Posterior vena cava (tissue), 2 donors: ENCODE measurements at regions not wholly inside any gene's neighbourhood (a gene's known extent, or its start where the extent isn't known, plus 50 kb on each side); places are given as distances from the start of the nearest gene placed in this dataset.

Experiments used
- DNase-seq: peaks from one replicate; pipeline ENCODE4 v3.0.0-alpha.2; 2020; ENCODE audit warnings: low spot score
- intact Hi-C, 2 donors: fragments of 100-400 bp; cut with DNase I; formaldehyde crosslinking; loops; one replicate each; pipeline versions ENCODE4 v1.14.1 to v1.14.2; 2022 to 2023
- donor health status: DM: yes; HTN: yes; CAD: no.
- donor health status: DM: yes; HTN: yes; CAD: no.

GRCh38 chr10:31081937-31082840 lies 50.5 kb upstream of the ZNF438 start:
- intact Hi-C loops: no loop called here
- DNase-seq: no peak

GRCh38 chr10:31083765-31084184 lies 52.1 kb upstream of the ZNF438 start:
- intact Hi-C loops: no loop called here
- DNase-seq: no peak

GRCh38 chr10:31087011-31087410 lies 55.3 kb upstream of the ZNF438 start:
- intact Hi-C loops: no loop called here
- DNase-seq: no peak

GRCh38 chr10:31087851-31088250 lies 56.2 kb upstream of the ZNF438 start:
- intact Hi-C loops: no loop called here
- DNase-seq: no peak

GRCh38 chr10:31090894-31091607 lies 59.4 kb upstream of the ZNF438 start:
- intact Hi-C loops: no loop called here

GRCh38 chr10:31095677-31096560 lies 64.3 kb upstream of the ZNF438 start:
- intact Hi-C loops: no loop called here
- DNase-seq: no peak

More at GRCh38 chr10:31090894-31091607, 59.4 kb upstream of the ZNF438 start:
- DNase-seq: no peak

- no peak for DNase-seq
- intact Hi-C loops: no loop called here
These were observed 66.4 kb upstream of the ZNF438 start for GRCh38 chr10:31098046-31098445.

GRCh38 chr10:31099094-31099493 lies 67.4 kb upstream of the ZNF438 start:
- DNase-seq: no peak
- intact Hi-C loops: no loop called here

GRCh38 chr10:31099664-31100063 lies 68.0 kb upstream of the ZNF438 start:
- intact Hi-C loops: no loop called here
- DNase-seq: no peak

- intact Hi-C loops: no loop called here
- no peak for DNase-seq
These were observed 68.5 kb upstream of the ZNF438 start for GRCh38 chr10:31100115-31100601.

GRCh38 chr10:31100662-31101061 lies 69.0 kb upstream of the ZNF438 start:
- intact Hi-C loops: no loop called here
- DNase-seq: no peak

GRCh38 chr10:31101123-31101522 lies 69.5 kb upstream of the ZNF438 start:
- intact Hi-C loops: no loop called here
- no peak for DNase-seq

GRCh38 chr10:31102421-31102820 lies 70.8 kb upstream of the ZNF438 start:
- intact Hi-C loops: no loop called here
- DNase-seq: no peak

- intact Hi-C loops: no loop called here
- DNase-seq: no peak
These were observed 71.4 kb upstream of the ZNF438 start for GRCh38 chr10:31103112-31103511.

- intact Hi-C loops: no loop called here
- DNase-seq: no peak
These were observed 81.3 kb upstream of the ZNF438 start for GRCh38 chr10:31112961-31113360.

- intact Hi-C loops: no loop called here
- DNase-seq: no peak
These were observed 84.6 kb upstream of the ZNF438 start for GRCh38 chr10:31116226-31116625.

- no peak for DNase-seq
- intact Hi-C loops: no loop called here
These were observed 86.9 kb upstream of the ZNF438 start for GRCh38 chr10:31118556-31118955.

- intact Hi-C loops: no loop called here
- no peak for DNase-seq
These were observed 88.7 kb upstream of the ZNF438 start for GRCh38 chr10:31120392-31120791.

- intact Hi-C loops: no loop called here
- DNase-seq: no peak
These were observed 89.5 kb upstream of the ZNF438 start for GRCh38 chr10:31120961-31121685.
